Tibial nerve (tissue), 4 donors: ENCODE measurements at regions not wholly inside any gene's neighbourhood (a gene's known extent, or its start where the extent isn't known, plus 50 kb on each side); places are given as distances from the start of the nearest gene placed in this dataset.
"Not testable (repeated sequence)": the region's sequence is repeated elsewhere in the genome, so short reads cannot be mapped to it uniquely, and the experiment has no call there.

Experiments used
- DNase-seq, 2 donors: peaks; one replicate each; pipeline ENCODE4 v3.0.0-alpha.2; 2019; ENCODE audit warnings: low spot score in 2 of 2
- H3K27ac ChIP-seq, 4 donors: fragments of 200-600 bp; sonication (generic) in 3 of 4; one replicate each; pipeline ENCODE4 v1.5.1; 2017 to 2019; ENCODE audit warnings: mild to moderate bottlenecking in 1 of 4
- H3K27me3 ChIP-seq, 2 donors: fragments of 200-600 bp; sonication (generic) in 1 of 2; one replicate each; pipeline versions ENCODE4 v1.5.1 to v1.6.0; 2017 to 2019
- H3K36me3 ChIP-seq, 3 donors: fragments of 200-600 bp; sonication (generic); one replicate each; pipeline ENCODE4 v1.5.1; 2018 to 2019
- H3K4me1 ChIP-seq, 4 donors: fragments of 200-600 bp; sonication (generic) in 3 of 4; one replicate each; pipeline ENCODE4 v1.5.1; 2017 to 2019
- H3K4me3 ChIP-seq, 4 donors: fragments of 200-600 bp; sonication (generic) in 3 of 4; one replicate each; pipeline ENCODE4 v1.5.1; 2017 to 2019; ENCODE audit warnings: mild to moderate bottlenecking in 1 of 4, moderate library complexity in 1 of 4
- H3K9me3 ChIP-seq, 4 donors: fragments of 200-600 bp; sonication (generic) in 3 of 4; one replicate each; pipeline ENCODE4 v1.5.1; 2017 to 2019
- CTCF ChIP-seq, 5 experiments: fragments of 200-600 bp in 3 of 5; fragments of 450-650 bp in 2 of 5; sonication (generic) in 3 of 5; IDR thresholded peaks; one replicate each; pipeline ENCODE4 v1.5.1; 2016 to 2019; ENCODE audit warnings: antibody characterized with exemption in 5 of 5, mild to moderate bottlenecking in 3 of 5, moderate library complexity in 2 of 5
- EP300 ChIP-seq, 2 donors: sonication (generic); formaldehyde crosslinking; IDR thresholded peaks; one replicate each; pipeline ENCODE4 v1.6.1; 2017; ENCODE audit warnings: antibody characterized with exemption in 2 of 2, mild to moderate bottlenecking in 1 of 2
- POLR2A ChIP-seq, 2 donors: fragments of 450-650 bp; IDR thresholded peaks; one replicate each; pipeline ENCODE4 v1.6.1; 2017; ENCODE audit warnings: antibody characterized with exemption in 2 of 2, mild to moderate bottlenecking in 2 of 2, moderate library complexity in 2 of 2
- WGBS, 2 donors: methylation state at CpG; one replicate each; pipeline ENCODE4 v1.1.5; 2018; 5-methylcytosine and 5-hydroxymethylcytosine counted together

- Histone ChIP-seq H3K27ac (no peak overlapping the region), H3K4me3 (no peak overlapping the region), H3K9me3 (peaks cover 0 to under 1% (median under 1%) of the 10 kb centered on the region in 4 donors), H3K36me3 (no peaks in the 10 kb centered on the region), H3K4me1 (no peaks in the 10 kb centered on the region), H3K27me3 (no peaks in the 10 kb centered on the region)
- DNase-seq = no peak
- TF ChIP-seq CTCF (IDR thresholded peaks at IDR 0.05) = no peak
- TF ChIP-seq EP300 (IDR thresholded peaks at IDR 0.05) = no peak
- no peak for TF ChIP-seq POLR2A (IDR thresholded peaks at IDR 0.05)
- 90 to 92% methylated on average over 1 of the region's 1 CpG for WGBS, 2 donors
These were observed 54.5 kb upstream of the PRKD1 start for GRCh38 chr14:29982171-29982570.

GRCh38 chr14:29982993-29983392, 55.3 kb upstream of the PRKD1 start:
- no peak for DNase-seq
- Histone ChIP-seq H3K4me3 (no peak overlapping the region), H3K9me3 (no peaks in the 10 kb centered on the region), H3K36me3 (no peaks in the 10 kb centered on the region), H3K27me3 (no peaks in the 10 kb centered on the region), H3K27ac (no peak overlapping the region), H3K4me1 (no peaks in the 10 kb centered on the region)
- 60 to 84% methylated on average over 1 of the region's 1 CpG for WGBS, 2 donors
- TF ChIP-seq EP300 (IDR thresholded peaks at IDR 0.05) (no peak), POLR2A (IDR thresholded peaks at IDR 0.05) (no peak)

GRCh38 chr14:29990344-29990857, 62.8 kb upstream of the PRKD1 start:
- not testable (repeated sequence) for H3K4me3 ChIP-seq, H3K27ac ChIP-seq, DNase-seq, H3K4me1 ChIP-seq, H3K9me3 ChIP-seq, H3K27me3 ChIP-seq, H3K36me3 ChIP-seq
- 79 to 87% methylated on average over 30 of the region's 30 CpGs for WGBS, 2 donors

DNA sequence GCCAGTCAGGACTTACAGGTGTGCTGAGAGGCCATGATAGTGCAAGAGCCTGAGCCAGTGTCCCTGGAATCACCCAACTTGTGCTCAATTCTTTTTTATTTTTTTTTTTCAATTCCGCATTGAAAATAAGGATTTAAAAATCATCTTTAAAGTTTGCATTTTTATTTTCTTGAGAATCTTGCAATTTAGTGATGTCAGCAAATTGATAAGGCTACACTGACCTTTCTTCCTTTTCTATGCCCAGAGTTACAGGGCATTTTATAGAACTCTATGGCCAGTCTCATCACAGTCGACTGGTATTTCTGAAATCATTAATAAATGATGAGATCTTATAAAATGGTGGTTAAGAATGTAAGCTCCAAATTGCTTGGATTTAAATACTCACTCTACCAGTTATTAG, 63.3 kb upstream of the PRKD1 start:
- no peak for DNase-seq
- 93 to 96% methylated on average over 2 of the region's 2 CpGs for WGBS, 2 donors
- Histone ChIP-seq H3K27ac (no peak overlapping the region), H3K27me3 (no peaks in the 10 kb centered on the region), H3K36me3 (no peaks in the 10 kb centered on the region), H3K4me1 (no peaks in the 10 kb centered on the region), H3K9me3 (no peaks in the 10 kb centered on the region), H3K4me3 (no peak overlapping the region)
- TF ChIP-seq CTCF (IDR thresholded peaks at IDR 0.05) (no peak), EP300 (IDR thresholded peaks at IDR 0.05) (no peak), POLR2A (IDR thresholded peaks at IDR 0.05) (no peak)

DNA sequence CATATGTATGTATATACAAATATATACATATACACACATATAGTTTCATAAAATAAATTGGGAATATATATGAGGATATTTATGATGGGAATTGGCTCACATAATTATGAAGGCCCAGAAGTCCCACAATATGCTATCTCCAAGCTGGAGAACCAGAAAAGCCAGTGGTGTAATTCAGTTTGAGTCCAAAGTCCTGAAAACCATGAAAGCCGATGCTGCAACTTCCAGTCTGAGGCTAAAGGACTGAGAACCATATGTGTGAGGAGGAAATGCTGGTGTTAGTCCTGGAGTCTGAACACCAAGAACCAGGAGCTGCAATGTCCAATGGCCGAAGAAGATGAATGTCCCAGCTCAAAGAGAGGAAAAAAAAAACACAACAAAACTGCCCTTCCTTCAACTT, 65.5 kb upstream of the PRKD1 start:
- Histone ChIP-seq H3K27ac (no peak overlapping the region), H3K4me1 (no peaks in the 10 kb centered on the region), H3K36me3 (no peaks in the 10 kb centered on the region), H3K4me3 (no peak overlapping the region), H3K9me3 (no peaks in the 10 kb centered on the region), H3K27me3 (no peaks in the 10 kb centered on the region)
- 91 to 92% methylated on average over 2 of the region's 2 CpGs for WGBS, 2 donors
- TF ChIP-seq POLR2A (IDR thresholded peaks at IDR 0.05) (no peak), CTCF (IDR thresholded peaks at IDR 0.05) (no peak), EP300 (IDR thresholded peaks at IDR 0.05) (no peak)
- DNase-seq = no peak

DNA sequence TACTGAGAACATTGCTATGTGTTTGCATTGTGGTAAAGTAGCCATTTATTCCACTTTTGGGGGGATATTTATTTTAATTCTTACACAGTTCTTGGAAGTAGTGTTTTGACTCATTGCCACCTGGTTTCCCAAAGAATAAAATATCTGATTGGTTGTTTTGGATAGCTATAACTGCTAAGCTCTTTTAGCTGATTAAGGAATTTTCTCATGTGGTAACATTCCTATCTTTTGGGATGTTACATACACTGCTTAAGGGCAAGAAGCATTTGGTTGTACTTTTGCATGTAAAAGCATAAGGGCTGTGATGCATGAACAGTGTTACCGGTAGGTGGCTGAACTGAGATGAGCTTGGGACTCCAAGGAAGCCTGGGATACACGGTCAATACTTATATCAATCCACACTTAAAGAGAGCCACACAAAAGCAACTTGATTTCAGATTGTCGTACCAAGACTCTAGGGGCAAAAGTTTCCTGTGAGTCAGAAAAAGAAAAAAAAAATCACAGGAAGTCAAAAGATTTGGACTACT, 71.4 kb upstream of the PRKD1 start:
- no peaks in the 10 kb centered on the region for H3K36me3 ChIP-seq
- no peaks in the 10 kb centered on the region for H3K4me1 ChIP-seq
- H3K27me3 ChIP-seq = no peaks in the 10 kb centered on the region
- TF ChIP-seq POLR2A (IDR thresholded peaks at IDR 0.05) (no peak), EP300 (IDR thresholded peaks at IDR 0.05) (no peak), CTCF (IDR thresholded peaks at IDR 0.05) (no peak)
- H3K27ac ChIP-seq = no peak overlapping the region
- WGBS, 2 donors = 48 to 50% methylated on average over 3 of the region's 3 CpGs
- no peaks in the 10 kb centered on the region for H3K9me3 ChIP-seq
- H3K4me3 ChIP-seq = no peak overlapping the region
- DNase-seq = no peak
